ENCODE measurements at regions not wholly inside any gene's neighbourhood (a gene's known extent, or its start where the extent isn't known, plus 50 kb on each side); places are given as distances from the start of the nearest gene placed in this dataset.

DNA sequence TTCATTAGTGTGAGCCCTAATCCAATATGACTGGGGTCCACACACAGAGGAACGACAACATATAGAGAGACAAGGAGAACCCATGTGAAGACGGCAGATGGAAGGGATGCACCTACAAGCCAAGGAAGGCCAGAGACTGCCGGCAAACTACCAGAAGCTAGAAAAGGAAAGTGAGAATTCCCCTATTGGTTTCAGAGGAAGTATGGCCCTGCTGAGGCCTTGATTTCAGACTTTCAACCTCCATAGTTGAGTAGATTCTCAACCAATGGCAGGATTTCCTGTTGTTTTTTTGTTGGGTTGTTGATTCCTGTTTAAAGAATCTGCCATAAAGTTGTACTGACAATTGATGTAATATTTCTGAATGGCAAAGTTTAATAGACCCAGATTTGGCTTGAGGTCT, 241.5 kb downstream of the SATB2 start:
- Histone ChIP-seq H3K9me3 (ENCODE audit: control insufficient read depth in 5 of 5, low read length in 5 of 5) (peaks cover 0 to 11% (median 6%) of the 10 kb centered on the region in 5 donors), H3K9ac (ENCODE audit: low read length in 5 of 5) (no peak overlapping the region), H3K4me1 (ENCODE audit: control insufficient read depth in 5 of 5, insufficient read depth in 5 of 5, low read length in 5 of 5) (no peaks in the 10 kb centered on the region), H3K36me3 (ENCODE audit: control insufficient read depth in 5 of 5, insufficient read depth in 5 of 5, low read length in 5 of 5) (no peaks in the 10 kb centered on the region), H3K4me3 (ENCODE audit: low read depth in 1 of 5, low read length in 5 of 5) (no peak overlapping the region), H3K27me3 (ENCODE audit: control insufficient read depth in 5 of 5, insufficient read depth in 4 of 5, low read length in 5 of 5) (no peaks in the 10 kb centered on the region), H3K27ac (ENCODE audit: low read depth, low read length) (no peak overlapping the region)

DNA sequence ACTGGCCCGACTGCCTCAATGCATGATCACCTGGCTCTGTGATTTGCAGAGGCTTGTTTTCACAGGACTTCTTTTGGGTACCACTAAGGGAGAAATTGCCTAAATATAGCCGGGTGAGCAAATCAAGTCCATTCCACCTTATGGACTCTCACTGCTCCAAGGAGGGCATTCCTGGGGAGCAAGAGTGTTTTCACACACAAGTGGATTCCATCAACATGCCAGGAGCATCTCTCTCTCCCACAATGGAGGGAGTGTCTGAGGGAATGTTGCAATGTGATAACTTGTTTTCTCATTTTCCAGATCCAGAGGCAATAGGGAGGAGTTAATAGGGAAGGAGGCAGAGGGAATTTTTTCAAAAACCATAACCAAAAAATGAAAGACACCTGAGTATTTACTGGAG, 250.7 kb downstream of the SATB2 start:
- H3K27me3 ChIP-seq (ENCODE audit: control insufficient read depth in 5 of 5, insufficient read depth in 4 of 5, low read length in 5 of 5), result peaks cover 0 to 3% (median 0%) of the 10 kb centered on the region in 5 donors
- H3K4me1 ChIP-seq (ENCODE audit: control insufficient read depth in 5 of 5, insufficient read depth in 5 of 5, low read length in 5 of 5), result no peaks in the 10 kb centered on the region
- no peak overlapping the region for H3K27ac ChIP-seq (ENCODE audit: low read depth, low read length)
- no peak overlapping the region for H3K4me3 ChIP-seq (ENCODE audit: low read depth in 1 of 5, low read length in 5 of 5)
- H3K36me3 ChIP-seq (ENCODE audit: control insufficient read depth in 5 of 5, insufficient read depth in 5 of 5, low read length in 5 of 5), result no peaks in the 10 kb centered on the region
- H3K9me3 ChIP-seq (ENCODE audit: control insufficient read depth in 5 of 5, low read length in 5 of 5), result peaks cover 3 to 14% (median 5%) of the 10 kb centered on the region in 5 donors
- H3K9ac ChIP-seq (ENCODE audit: low read length in 5 of 5), result no peak overlapping the region

DNA sequence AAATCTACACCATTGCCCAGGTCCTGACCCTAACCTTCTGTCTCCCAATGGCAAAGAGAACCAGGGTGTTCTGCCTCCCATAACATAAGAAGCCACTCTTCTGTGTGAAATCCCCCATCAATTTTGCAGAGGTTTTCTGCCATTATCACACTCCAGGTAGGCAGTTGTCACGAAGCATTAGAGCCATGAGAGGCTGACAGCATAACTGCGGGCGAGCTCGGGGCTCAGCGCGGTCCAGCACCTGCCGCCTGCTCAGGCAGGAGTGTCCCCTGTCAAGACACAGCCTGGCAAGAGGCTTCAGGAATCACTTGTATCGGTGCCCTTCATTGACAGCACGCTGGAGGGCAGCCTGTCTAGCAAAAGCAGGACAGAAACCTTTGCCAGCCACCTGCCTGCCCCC, 251.2 kb downstream of the SATB2 start:
- no peak overlapping the region for H3K4me3 ChIP-seq (ENCODE audit: low read depth in 1 of 5, low read length in 5 of 5)
- H3K9me3 ChIP-seq (ENCODE audit: control insufficient read depth in 5 of 5, low read length in 5 of 5), result peaks cover 0 to 9% (median 5%) of the 10 kb centered on the region in 5 donors
- H3K9ac ChIP-seq (ENCODE audit: low read length in 5 of 5), result no peak overlapping the region
- peaks cover 0 to 3% (median 0%) of the 10 kb centered on the region in 5 donors for H3K27me3 ChIP-seq (ENCODE audit: control insufficient read depth in 5 of 5, insufficient read depth in 4 of 5, low read length in 5 of 5)
- no peaks in the 10 kb centered on the region for H3K36me3 ChIP-seq (ENCODE audit: control insufficient read depth in 5 of 5, insufficient read depth in 5 of 5, low read length in 5 of 5)
- H3K27ac ChIP-seq (ENCODE audit: low read depth, low read length), result no peak overlapping the region
- H3K4me1 ChIP-seq (ENCODE audit: control insufficient read depth in 5 of 5, insufficient read depth in 5 of 5, low read length in 5 of 5), result no peaks in the 10 kb centered on the region

DNA sequence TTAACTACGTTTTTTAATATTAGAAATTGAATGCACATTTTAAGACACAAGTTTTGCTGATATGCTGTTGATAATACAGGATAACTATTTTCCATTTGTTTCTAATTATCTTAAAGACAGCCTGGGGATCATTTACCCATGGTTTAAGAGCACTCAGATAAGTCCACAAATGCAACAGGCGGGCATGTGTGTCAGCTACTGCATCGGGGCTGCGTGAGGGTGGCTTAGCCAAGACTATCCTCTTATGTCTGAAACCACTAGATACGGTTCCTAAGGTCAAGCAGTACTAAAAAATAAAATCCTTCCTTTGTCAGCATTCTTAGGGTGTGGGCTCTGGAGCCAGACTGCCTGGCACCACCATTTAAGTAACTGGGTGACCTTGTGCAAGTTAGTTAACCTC, 254.8 kb downstream of the SATB2 start:
- H3K27ac ChIP-seq (ENCODE audit: low read depth, low read length), result no peak overlapping the region
- H3K4me3 ChIP-seq (ENCODE audit: low read depth in 1 of 5, low read length in 5 of 5), result no peak overlapping the region
- no peak overlapping the region for H3K9ac ChIP-seq (ENCODE audit: low read length in 5 of 5)
- no peaks in the 10 kb centered on the region for H3K36me3 ChIP-seq (ENCODE audit: control insufficient read depth in 5 of 5, insufficient read depth in 5 of 5, low read length in 5 of 5)
- no peaks in the 10 kb centered on the region for H3K4me1 ChIP-seq (ENCODE audit: control insufficient read depth in 5 of 5, insufficient read depth in 5 of 5, low read length in 5 of 5)
- H3K9me3 ChIP-seq (ENCODE audit: control insufficient read depth in 5 of 5, low read length in 5 of 5), result no peaks in the 10 kb centered on the region
- peaks cover 0 to 3% (median 0%) of the 10 kb centered on the region in 5 donors for H3K27me3 ChIP-seq (ENCODE audit: control insufficient read depth in 5 of 5, insufficient read depth in 4 of 5, low read length in 5 of 5)

DNA sequence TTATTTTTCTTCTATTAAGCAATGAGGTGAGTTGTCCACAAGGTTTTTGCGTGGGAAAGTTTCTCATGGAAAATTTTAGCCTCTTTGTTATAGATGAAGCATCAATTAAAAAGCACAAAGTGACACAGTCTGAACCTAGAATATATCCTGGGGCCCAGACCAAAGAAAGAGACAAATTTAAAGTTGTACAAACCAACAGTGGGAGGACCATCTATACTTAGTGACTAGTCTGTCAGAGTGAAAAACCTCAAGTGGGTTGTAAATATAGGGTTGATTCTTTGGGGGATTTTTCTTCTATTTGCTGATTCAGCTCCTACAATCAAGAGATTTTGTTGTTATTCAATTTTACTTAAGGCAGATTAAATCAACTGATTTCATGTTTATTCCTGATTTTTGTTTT, 256.2 kb downstream of the SATB2 start:
- Histone ChIP-seq H3K27ac (ENCODE audit: low read depth, low read length) (no peak overlapping the region), H3K4me3 (ENCODE audit: low read depth in 1 of 5, low read length in 5 of 5) (no peak overlapping the region), H3K36me3 (ENCODE audit: control insufficient read depth in 5 of 5, insufficient read depth in 5 of 5, low read length in 5 of 5) (no peaks in the 10 kb centered on the region), H3K27me3 (ENCODE audit: control insufficient read depth in 5 of 5, insufficient read depth in 4 of 5, low read length in 5 of 5) (peaks cover 0 to 3% (median 0%) of the 10 kb centered on the region in 5 donors), H3K9ac (ENCODE audit: low read length in 5 of 5) (no peak overlapping the region), H3K9me3 (ENCODE audit: control insufficient read depth in 5 of 5, low read length in 5 of 5) (no peaks in the 10 kb centered on the region), H3K4me1 (ENCODE audit: control insufficient read depth in 5 of 5, insufficient read depth in 5 of 5, low read length in 5 of 5) (no peaks in the 10 kb centered on the region)

DNA sequence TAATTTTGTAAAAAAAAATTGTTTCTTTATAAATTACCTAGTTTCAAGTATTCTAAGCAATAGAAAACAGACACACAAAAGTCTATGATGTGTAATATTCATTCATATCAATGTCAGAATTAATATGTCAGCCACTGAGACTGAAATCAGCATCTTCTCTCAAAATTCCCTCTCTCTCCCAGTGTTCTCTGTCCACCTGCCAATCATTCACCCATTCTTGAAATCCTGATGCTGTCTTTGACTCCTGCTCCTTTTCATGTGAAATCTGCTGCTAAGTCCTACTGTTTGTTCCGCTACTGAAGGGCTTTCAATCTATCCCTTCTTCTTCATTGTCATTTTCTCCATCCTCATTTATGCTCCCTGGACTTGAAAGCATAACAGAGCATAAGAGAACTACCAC, 257.9 kb downstream of the SATB2 start:
- H3K4me3 ChIP-seq (ENCODE audit: low read depth in 1 of 5, low read length in 5 of 5), result no peak overlapping the region
- H3K27me3 ChIP-seq (ENCODE audit: control insufficient read depth in 5 of 5, insufficient read depth in 4 of 5, low read length in 5 of 5), result peaks cover 0 to 3% (median 0%) of the 10 kb centered on the region in 5 donors

DNA sequence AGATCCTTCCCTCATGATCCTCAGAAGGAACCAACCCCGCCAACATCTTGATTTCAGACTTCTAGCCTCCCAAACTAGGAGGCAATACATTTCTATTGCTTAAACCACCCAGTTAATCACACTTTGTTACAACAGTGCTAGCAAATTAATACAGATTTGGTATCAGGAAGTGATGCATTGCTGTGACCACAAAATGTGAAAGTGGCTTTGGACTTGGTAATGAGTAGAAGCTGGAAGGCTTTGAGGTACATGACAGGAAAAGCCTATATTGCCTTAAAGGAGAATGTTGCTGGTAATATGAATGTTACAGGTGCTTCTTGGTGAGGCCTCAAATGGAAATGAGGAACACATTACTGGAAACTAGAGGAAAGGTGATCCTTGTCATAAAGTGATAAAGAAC, 260.3 kb downstream of the SATB2 start:
- Histone ChIP-seq H3K27me3 (ENCODE audit: control insufficient read depth in 5 of 5, insufficient read depth in 4 of 5, low read length in 5 of 5) (no peaks in the 10 kb centered on the region), H3K4me1 (ENCODE audit: control insufficient read depth in 5 of 5, insufficient read depth in 5 of 5, low read length in 5 of 5) (no peaks in the 10 kb centered on the region), H3K9me3 (ENCODE audit: control insufficient read depth in 5 of 5, low read length in 5 of 5) (no peaks in the 10 kb centered on the region), H3K36me3 (ENCODE audit: control insufficient read depth in 5 of 5, insufficient read depth in 5 of 5, low read length in 5 of 5) (no peaks in the 10 kb centered on the region), H3K27ac (ENCODE audit: low read depth, low read length) (no peak overlapping the region), H3K9ac (ENCODE audit: low read length in 5 of 5) (no peak overlapping the region), H3K4me3 (ENCODE audit: low read depth in 1 of 5, low read length in 5 of 5) (no peak overlapping the region)

More for the DNA sequence above, 257.9 kb downstream of the SATB2 start:
- H3K4me1 ChIP-seq (ENCODE audit: control insufficient read depth in 5 of 5, insufficient read depth in 5 of 5, low read length in 5 of 5), result no peaks in the 10 kb centered on the region
- H3K36me3 ChIP-seq (ENCODE audit: control insufficient read depth in 5 of 5, insufficient read depth in 5 of 5, low read length in 5 of 5), result no peaks in the 10 kb centered on the region
- H3K9ac ChIP-seq (ENCODE audit: low read length in 5 of 5), result no peak overlapping the region
- H3K27ac ChIP-seq (ENCODE audit: low read depth, low read length), result no peak overlapping the region
- no peaks in the 10 kb centered on the region for H3K9me3 ChIP-seq (ENCODE audit: control insufficient read depth in 5 of 5, low read length in 5 of 5)

DNA sequence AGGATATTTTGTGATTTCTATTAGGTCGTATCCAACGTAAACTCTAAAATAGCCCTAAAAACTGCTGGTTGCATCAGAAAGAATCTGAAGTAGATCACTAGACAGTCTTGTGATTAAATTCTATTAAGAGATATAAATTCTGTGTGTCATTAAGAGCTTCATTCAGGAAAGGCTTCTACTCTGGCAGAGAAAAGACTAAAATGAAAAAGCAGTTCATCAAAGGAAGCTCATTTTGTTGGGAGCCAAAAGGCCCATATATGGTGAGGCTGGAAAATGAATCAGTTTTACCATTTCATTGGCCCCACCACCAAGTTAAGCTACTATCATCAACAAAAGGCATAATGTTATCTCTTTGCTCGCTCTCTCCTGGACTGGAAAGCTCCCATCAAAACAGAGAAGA, 261.1 kb downstream of the SATB2 start:
- no peaks in the 10 kb centered on the region for H3K36me3 ChIP-seq (ENCODE audit: control insufficient read depth in 5 of 5, insufficient read depth in 5 of 5, low read length in 5 of 5)
- H3K27me3 ChIP-seq (ENCODE audit: control insufficient read depth in 5 of 5, insufficient read depth in 4 of 5, low read length in 5 of 5), result no peaks in the 10 kb centered on the region
- H3K9ac ChIP-seq (ENCODE audit: low read length in 5 of 5), result no peak overlapping the region
- no peak overlapping the region for H3K27ac ChIP-seq (ENCODE audit: low read depth, low read length)
- H3K4me3 ChIP-seq (ENCODE audit: low read depth in 1 of 5, low read length in 5 of 5), result no peak overlapping the region
- no peaks in the 10 kb centered on the region for H3K4me1 ChIP-seq (ENCODE audit: control insufficient read depth in 5 of 5, insufficient read depth in 5 of 5, low read length in 5 of 5)
- no peaks in the 10 kb centered on the region for H3K9me3 ChIP-seq (ENCODE audit: control insufficient read depth in 5 of 5, low read length in 5 of 5)

DNA sequence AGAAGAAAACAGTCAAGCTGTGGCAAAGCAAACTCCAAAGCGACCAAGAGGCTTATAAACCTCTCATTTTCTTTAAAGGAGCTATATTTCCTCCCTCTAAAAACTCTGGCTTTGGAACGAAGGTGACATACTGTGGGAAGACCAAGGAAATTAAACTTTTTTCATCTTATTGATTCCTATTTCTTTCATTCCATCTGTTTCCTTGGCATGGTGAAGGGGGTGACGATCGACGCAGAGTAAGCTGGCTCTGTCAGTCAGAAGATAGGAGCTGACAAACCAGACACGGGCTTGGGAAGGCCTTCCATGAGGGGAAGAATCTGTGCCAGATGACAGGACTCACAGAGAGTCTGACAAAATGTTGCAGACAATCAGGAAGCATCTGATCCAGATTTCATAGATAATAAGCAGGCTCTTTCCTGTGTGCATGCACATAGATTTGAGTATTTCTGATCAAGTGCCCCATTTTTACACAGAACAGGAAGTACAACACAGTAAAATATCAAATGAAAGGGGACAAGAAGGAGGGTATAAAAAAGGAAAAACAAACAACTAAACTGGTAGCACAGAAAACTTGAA, 261.7 kb downstream of the SATB2 start:
- Histone ChIP-seq H3K4me3 (ENCODE audit: low read depth in 1 of 5, low read length in 5 of 5) (no peak overlapping the region), H3K27me3 (ENCODE audit: control insufficient read depth in 5 of 5, insufficient read depth in 4 of 5, low read length in 5 of 5) (no peaks in the 10 kb centered on the region), H3K27ac (ENCODE audit: low read depth, low read length) (no peak overlapping the region), H3K9ac (ENCODE audit: low read length in 5 of 5) (no peak overlapping the region), H3K36me3 (ENCODE audit: control insufficient read depth in 5 of 5, insufficient read depth in 5 of 5, low read length in 5 of 5) (no peaks in the 10 kb centered on the region), H3K9me3 (ENCODE audit: control insufficient read depth in 5 of 5, low read length in 5 of 5) (no peaks in the 10 kb centered on the region), H3K4me1 (ENCODE audit: control insufficient read depth in 5 of 5, insufficient read depth in 5 of 5, low read length in 5 of 5) (no peaks in the 10 kb centered on the region)

DNA sequence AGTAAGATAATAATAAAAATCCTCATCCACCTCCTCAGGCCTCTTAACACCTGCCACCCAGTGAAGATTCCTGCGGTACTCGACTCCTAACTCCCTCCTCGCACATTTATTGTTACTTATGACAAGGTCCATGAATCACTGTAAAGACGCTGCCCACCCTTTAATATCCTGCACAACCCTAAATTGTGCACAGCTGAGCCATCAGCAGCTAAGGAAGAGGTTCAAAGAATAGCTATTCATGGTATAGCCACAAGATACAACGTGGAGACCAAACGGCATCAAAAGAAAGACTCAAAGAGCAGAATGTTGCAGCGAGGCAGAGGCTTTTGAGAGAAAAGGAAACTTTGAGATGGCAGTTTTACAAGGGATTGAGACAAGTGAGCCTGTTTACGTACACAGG, 266.3 kb downstream of the SATB2 start:
- Histone ChIP-seq H3K9me3 (ENCODE audit: control insufficient read depth in 5 of 5, low read length in 5 of 5) (no peaks in the 10 kb centered on the region), H3K4me3 (ENCODE audit: low read depth in 1 of 5, low read length in 5 of 5) (no peak overlapping the region), H3K27ac (ENCODE audit: low read depth, low read length) (no peak overlapping the region), H3K9ac (ENCODE audit: low read length in 5 of 5) (no peak overlapping the region), H3K27me3 (ENCODE audit: control insufficient read depth in 5 of 5, insufficient read depth in 4 of 5, low read length in 5 of 5) (no peaks in the 10 kb centered on the region), H3K36me3 (ENCODE audit: control insufficient read depth in 5 of 5, insufficient read depth in 5 of 5, low read length in 5 of 5) (no peaks in the 10 kb centered on the region), H3K4me1 (ENCODE audit: control insufficient read depth in 5 of 5, insufficient read depth in 5 of 5, low read length in 5 of 5) (no peaks in the 10 kb centered on the region)

DNA sequence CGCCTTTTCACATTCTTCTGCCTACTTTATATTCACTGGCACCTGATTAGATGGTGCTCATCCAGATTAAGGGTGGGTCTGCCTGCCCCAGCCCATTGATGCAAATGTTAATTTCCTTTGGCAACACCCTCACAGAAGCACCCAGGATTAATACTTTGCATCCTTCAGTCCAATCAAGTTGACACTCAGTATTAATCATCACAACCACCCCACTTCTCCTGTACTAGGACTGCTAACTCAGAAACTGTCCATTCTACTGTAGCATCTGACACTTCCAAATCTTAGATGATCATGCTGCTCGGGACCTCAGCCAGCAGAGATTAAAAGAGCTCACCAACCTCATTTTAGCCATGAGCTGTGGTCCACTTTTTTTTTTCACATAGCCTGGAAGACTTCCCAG, 268.5 kb downstream of the SATB2 start:
- Histone ChIP-seq H3K27ac (ENCODE audit: low read depth, low read length) (no peak overlapping the region), H3K36me3 (ENCODE audit: control insufficient read depth in 5 of 5, insufficient read depth in 5 of 5, low read length in 5 of 5) (no peaks in the 10 kb centered on the region), H3K9me3 (ENCODE audit: control insufficient read depth in 5 of 5, low read length in 5 of 5) (no peaks in the 10 kb centered on the region), H3K4me3 (ENCODE audit: low read depth in 1 of 5, low read length in 5 of 5) (no peak overlapping the region), H3K4me1 (ENCODE audit: control insufficient read depth in 5 of 5, insufficient read depth in 5 of 5, low read length in 5 of 5) (no peaks in the 10 kb centered on the region), H3K27me3 (ENCODE audit: control insufficient read depth in 5 of 5, insufficient read depth in 4 of 5, low read length in 5 of 5) (no peaks in the 10 kb centered on the region), H3K9ac (ENCODE audit: low read length in 5 of 5) (no peak overlapping the region)
